ENCODE measurements at regions not wholly inside any gene's neighbourhood (a gene's known extent, or its start where the extent isn't known, plus 50 kb on each side); places are given as distances from the start of the nearest gene placed in this dataset.
"Not testable (repeated sequence)": the region's sequence is repeated elsewhere in the genome, so short reads cannot be mapped to it uniquely, and the experiment has no call there.

- FAIRE-seq: no peak
Observed at GRCh38 chr2:15810477-15811150, 129.7 kb upstream of the MYCN start.

GRCh38 chr2:15811367-15811766, 129.0 kb upstream of the MYCN start:
- no peak for FAIRE-seq

GRCh38 chr2:15812187-15812780, 128.1 kb upstream of the MYCN start:
- FAIRE-seq: no peak

- FAIRE-seq: no peak
Observed at GRCh38 chr2:15813481-15814266, 126.7 kb upstream of the MYCN start.

GRCh38 chr2:15814403-15814802, 125.9 kb upstream of the MYCN start:
- no peak for FAIRE-seq

GRCh38 chr2:15814946-15815345, 125.4 kb upstream of the MYCN start:
- FAIRE-seq: no peak

GRCh38 chr2:15816226-15816625, 124.1 kb upstream of the MYCN start:
- FAIRE-seq: no peak

- no peak for FAIRE-seq
Observed at GRCh38 chr2:15816674-15817406, 123.5 kb upstream of the MYCN start.

GRCh38 chr2:15817748-15818147, 122.6 kb upstream of the MYCN start:
- no peak for FAIRE-seq

GRCh38 chr2:15818318-15818753, 122.0 kb upstream of the MYCN start:
- no peak for FAIRE-seq

- no peak for FAIRE-seq
Observed at GRCh38 chr2:15818881-15819280, 121.5 kb upstream of the MYCN start.

- FAIRE-seq: no peak
Observed at GRCh38 chr2:15819562-15820256, 120.6 kb upstream of the MYCN start.

- FAIRE-seq: no peak
Observed at GRCh38 chr2:15820257-15820566, 120.1 kb upstream of the MYCN start.

- FAIRE-seq: no peak
Observed at GRCh38 chr2:15820927-15821326, 119.4 kb upstream of the MYCN start.

- no peak for FAIRE-seq
Observed at GRCh38 chr2:15822151-15823044, 118.0 kb upstream of the MYCN start.

GRCh38 chr2:15823459-15824396, 116.6 kb upstream of the MYCN start:
- no peak for FAIRE-seq

GRCh38 chr2:15824467-15824866, 115.9 kb upstream of the MYCN start:
- not testable (repeated sequence) for FAIRE-seq

GRCh38 chr2:15825276-15825980, 114.9 kb upstream of the MYCN start:
- FAIRE-seq: no peak

- no peak for FAIRE-seq
Observed at GRCh38 chr2:15826273-15826717, 114.1 kb upstream of the MYCN start.

- FAIRE-seq: no peak
Observed at GRCh38 chr2:15827001-15827400, 113.3 kb upstream of the MYCN start.
